ENCODE measurements at regions not wholly inside any gene's neighbourhood (a gene's known extent, or its start where the extent isn't known, plus 50 kb on each side); places are given as distances from the start of the nearest gene placed in this dataset.
"Not testable (repeated sequence)": the region's sequence is repeated elsewhere in the genome, so short reads cannot be mapped to it uniquely, and the experiment has no call there.

DNA sequence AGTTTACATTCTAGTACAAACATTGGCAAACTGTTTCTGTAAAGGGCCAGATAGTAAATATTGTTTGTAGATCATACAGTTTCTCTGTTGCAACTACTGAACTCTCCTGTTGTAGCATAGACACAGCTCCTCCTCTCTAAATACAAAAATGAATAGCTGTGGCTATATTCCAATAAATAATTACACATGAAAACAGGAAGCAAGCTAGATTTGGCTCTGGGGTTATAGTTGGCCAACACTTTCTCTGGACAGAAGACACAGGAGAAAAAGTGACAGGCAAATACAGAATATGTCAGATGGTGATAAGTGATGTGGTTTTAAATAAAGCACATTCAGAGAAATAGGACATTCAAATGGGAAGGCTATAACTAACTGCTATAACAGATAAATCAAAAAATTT is 957.0 kb downstream of the LTN1 start:
- not testable (repeated sequence) for TF ChIP-seq POLR2A (IDR thresholded peaks at IDR 0.05)
- TF ChIP-seq, protein P1, sequence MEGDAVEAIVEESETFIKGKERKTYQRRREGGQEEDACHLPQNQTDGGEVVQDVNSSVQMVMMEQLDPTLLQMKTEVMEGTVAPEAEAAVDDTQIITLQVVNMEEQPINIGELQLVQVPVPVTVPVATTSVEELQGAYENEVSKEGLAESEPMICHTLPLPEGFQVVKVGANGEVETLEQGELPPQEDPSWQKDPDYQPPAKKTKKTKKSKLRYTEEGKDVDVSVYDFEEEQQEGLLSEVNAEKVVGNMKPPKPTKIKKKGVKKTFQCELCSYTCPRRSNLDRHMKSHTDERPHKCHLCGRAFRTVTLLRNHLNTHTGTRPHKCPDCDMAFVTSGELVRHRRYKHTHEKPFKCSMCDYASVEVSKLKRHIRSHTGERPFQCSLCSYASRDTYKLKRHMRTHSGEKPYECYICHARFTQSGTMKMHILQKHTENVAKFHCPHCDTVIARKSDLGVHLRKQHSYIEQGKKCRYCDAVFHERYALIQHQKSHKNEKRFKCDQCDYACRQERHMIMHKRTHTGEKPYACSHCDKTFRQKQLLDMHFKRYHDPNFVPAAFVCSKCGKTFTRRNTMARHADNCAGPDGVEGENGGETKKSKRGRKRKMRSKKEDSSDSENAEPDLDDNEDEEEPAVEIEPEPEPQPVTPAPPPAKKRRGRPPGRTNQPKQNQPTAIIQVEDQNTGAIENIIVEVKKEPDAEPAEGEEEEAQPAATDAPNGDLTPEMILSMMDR (IDR thresholded peaks at IDR 0.05), result not testable (repeated sequence)
